ENCODE measurements at regions not wholly inside any gene's neighbourhood (a gene's known extent, or its start where the extent isn't known, plus 50 kb on each side); places are given as distances from the start of the nearest gene placed in this dataset.
"Not testable (repeated sequence)": the region's sequence is repeated elsewhere in the genome, so short reads cannot be mapped to it uniquely, and the experiment has no call there.

DNA sequence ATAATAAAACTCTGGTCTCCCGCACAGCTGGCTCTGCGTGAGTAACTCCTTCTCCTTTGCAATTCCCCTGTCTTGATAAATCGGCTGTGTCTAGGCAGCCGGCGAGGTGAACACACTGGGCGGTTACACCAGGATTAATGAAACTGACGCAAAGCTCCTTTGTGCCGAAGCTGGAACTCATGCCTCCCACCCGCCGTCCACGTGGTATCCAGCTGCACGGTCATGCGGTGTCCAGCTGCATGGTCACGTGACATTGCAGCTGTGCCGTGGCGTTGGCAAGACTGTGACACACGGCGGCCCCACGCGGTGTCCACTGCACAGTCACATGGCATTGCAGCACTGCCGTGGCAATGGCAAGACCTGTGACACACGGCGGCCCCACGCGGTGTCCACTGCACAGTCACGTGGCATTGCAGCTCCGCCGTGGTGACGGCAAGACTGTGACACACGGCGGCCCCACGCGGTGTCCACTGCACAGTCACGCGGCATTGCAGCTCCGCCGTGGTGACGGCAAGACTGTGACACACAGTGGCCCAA, 350.6 kb downstream of the CNTNAP3B start:
- TF ChIP-seq CTCF (IDR thresholded peaks at IDR 0.05 in 8 of 11, conservative IDR thresholded peaks at IDR 0.05 in 3 of 11); POLR2A (IDR thresholded peaks at IDR 0.05): not testable (repeated sequence)

Measured in spleen (tissue), 7 donors.